Hepatocyte (in vitro differentiated cells): ENCODE measurements at regions not wholly inside any gene's neighbourhood (a gene's known extent, or its start where the extent isn't known, plus 50 kb on each side); places are given as distances from the start of the nearest gene placed in this dataset.

Experiments used
- CTCF ChIP-seq: fragments of 200-600 bp; sonication (generic); IDR thresholded peaks from 2 replicates; pipeline ENCODE4 v1.5.1; 2016; ENCODE audit warnings: antibody characterized with exemption, mild to moderate bottlenecking; ENCODE audit not compliant: poor library complexity
- EZH2phosphoT487 ChIP-seq: fragments of 200-600 bp; sonication (generic); IDR thresholded peaks from one replicate; pipeline ENCODE4 v1.6.1; 2018; ENCODE audit warnings: antibody characterized with exemption, mild to moderate bottlenecking, low read depth, moderate library complexity; ENCODE audit not compliant: unreplicated experiment, severe bottlenecking

GRCh38 chr3:82382831-82383230 is 621.4 kb upstream of the GBE1 start:
- TF ChIP-seq EZH2phosphoT487 (no peak), CTCF (no peak)
